ENCODE measurements at regions not wholly inside any gene's neighbourhood (a gene's known extent, or its start where the extent isn't known, plus 50 kb on each side); places are given as distances from the start of the nearest gene placed in this dataset.

DNA sequence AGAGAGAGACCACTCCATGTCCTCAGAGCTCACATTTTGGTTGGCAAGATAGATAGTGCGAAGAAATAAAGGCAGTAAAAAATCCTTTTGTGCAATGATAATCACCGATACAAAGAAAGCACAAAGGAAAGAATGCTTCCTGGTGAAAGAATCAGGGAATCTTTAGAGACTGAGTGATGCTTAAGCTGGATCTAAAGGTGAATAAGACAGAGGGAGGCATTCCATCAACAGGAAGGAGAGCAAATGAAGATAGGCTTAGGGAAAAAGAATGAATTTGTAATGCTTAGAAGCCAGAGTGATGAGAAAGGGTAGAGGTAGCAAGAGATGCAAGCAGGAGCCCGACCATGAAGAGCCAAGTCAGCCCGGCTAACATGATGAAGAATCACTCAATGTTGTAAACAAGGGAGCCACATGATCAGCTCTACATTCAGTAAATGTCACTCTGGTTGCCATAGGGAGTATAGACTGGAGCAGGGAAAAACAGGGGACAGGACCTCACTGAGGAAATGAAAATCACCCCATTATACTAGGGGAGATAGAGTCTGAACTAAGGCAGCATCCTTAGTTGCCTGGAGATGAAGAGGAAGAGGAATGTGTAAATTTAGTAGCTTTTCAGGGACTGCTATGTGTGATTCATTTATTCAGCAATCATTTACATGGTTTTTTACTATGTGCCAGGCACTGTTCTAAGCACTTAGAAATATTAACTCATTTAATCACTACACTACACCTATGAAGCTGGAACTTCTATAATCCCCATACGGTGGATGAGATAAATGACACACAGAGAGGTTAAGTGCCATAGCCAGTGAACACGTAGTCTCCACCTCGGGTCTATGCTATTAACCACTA is 402.6 kb upstream of the NFIA start:
- TF ChIP-seq, protein P1, sequence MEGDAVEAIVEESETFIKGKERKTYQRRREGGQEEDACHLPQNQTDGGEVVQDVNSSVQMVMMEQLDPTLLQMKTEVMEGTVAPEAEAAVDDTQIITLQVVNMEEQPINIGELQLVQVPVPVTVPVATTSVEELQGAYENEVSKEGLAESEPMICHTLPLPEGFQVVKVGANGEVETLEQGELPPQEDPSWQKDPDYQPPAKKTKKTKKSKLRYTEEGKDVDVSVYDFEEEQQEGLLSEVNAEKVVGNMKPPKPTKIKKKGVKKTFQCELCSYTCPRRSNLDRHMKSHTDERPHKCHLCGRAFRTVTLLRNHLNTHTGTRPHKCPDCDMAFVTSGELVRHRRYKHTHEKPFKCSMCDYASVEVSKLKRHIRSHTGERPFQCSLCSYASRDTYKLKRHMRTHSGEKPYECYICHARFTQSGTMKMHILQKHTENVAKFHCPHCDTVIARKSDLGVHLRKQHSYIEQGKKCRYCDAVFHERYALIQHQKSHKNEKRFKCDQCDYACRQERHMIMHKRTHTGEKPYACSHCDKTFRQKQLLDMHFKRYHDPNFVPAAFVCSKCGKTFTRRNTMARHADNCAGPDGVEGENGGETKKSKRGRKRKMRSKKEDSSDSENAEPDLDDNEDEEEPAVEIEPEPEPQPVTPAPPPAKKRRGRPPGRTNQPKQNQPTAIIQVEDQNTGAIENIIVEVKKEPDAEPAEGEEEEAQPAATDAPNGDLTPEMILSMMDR (IDR thresholded peaks at IDR 0.05 in 2 of 3, conservative IDR thresholded peaks at IDR 0.05 in 1 of 3; ENCODE audit: borderline replicate concordance in 1 of 3, insufficient read depth in 1 of 3, low read depth in 2 of 3, low read length in 2 of 3), result no peak
- TF ChIP-seq POLR2A (IDR thresholded peaks at IDR 0.05; ENCODE audit: borderline replicate concordance, extremely low read depth, insufficient read depth, insufficient read length), result no peak
- TF ChIP-seq RAD21 (IDR thresholded peaks at IDR 0.05; ENCODE audit: low read depth), result no peak
- TF ChIP-seq POLR2AphosphoS5 (IDR thresholded peaks at IDR 0.05; ENCODE audit: low read depth, low read length), result no peak
- no peak for TF ChIP-seq EZH2 (IDR thresholded peaks at IDR 0.05)
- TF ChIP-seq, protein P2, sequence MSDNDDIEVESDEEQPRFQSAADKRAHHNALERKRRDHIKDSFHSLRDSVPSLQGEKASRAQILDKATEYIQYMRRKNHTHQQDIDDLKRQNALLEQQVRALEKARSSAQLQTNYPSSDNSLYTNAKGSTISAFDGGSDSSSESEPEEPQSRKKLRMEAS (IDR thresholded peaks at IDR 0.05), result no peak
- TF ChIP-seq EZH2phosphoT487 (IDR thresholded peaks at IDR 0.05; ENCODE audit: borderline replicate concordance), result no peak
- TF ChIP-seq, protein P3, sequence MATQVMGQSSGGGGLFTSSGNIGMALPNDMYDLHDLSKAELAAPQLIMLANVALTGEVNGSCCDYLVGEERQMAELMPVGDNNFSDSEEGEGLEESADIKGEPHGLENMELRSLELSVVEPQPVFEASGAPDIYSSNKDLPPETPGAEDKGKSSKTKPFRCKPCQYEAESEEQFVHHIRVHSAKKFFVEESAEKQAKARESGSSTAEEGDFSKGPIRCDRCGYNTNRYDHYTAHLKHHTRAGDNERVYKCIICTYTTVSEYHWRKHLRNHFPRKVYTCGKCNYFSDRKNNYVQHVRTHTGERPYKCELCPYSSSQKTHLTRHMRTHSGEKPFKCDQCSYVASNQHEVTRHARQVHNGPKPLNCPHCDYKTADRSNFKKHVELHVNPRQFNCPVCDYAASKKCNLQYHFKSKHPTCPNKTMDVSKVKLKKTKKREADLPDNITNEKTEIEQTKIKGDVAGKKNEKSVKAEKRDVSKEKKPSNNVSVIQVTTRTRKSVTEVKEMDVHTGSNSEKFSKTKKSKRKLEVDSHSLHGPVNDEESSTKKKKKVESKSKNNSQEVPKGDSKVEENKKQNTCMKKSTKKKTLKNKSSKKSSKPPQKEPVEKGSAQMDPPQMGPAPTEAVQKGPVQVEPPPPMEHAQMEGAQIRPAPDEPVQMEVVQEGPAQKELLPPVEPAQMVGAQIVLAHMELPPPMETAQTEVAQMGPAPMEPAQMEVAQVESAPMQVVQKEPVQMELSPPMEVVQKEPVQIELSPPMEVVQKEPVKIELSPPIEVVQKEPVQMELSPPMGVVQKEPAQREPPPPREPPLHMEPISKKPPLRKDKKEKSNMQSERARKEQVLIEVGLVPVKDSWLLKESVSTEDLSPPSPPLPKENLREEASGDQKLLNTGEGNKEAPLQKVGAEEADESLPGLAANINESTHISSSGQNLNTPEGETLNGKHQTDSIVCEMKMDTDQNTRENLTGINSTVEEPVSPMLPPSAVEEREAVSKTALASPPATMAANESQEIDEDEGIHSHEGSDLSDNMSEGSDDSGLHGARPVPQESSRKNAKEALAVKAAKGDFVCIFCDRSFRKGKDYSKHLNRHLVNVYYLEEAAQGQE (IDR thresholded peaks at IDR 0.05; ENCODE audit: low read depth), result no peak
- TF ChIP-seq SRF (IDR thresholded peaks at IDR 0.05; ENCODE audit: low read depth), result no peak

All from HCT116 (cell line).